ENCODE measurements at regions not wholly inside any gene's neighbourhood (a gene's known extent, or its start where the extent isn't known, plus 50 kb on each side); places are given as distances from the start of the nearest gene placed in this dataset.

DNA sequence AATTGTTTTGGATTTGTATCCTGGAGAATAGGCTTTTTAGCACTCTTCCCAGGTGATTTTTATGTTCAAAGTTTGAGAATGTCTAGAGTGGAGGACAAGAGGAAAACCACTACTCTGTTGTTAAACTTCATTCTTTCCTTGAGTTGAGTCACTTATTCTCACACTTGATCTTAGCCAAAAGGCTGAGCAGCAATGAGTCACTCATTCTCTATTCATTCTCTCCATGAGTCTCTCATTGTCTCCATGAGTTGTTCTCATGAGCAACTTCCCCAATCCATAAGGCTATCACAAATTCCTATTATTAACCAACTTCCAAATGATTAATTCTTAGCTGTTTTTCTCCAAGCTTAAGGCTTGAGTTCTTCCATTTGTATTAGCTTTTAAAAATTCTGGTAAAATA, 1393.3 kb downstream of the CDH8 start:
- TF ChIP-seq CTCF (IDR thresholded peaks at IDR 0.05): no peak
- no peak for TF ChIP-seq EP300 (IDR thresholded peaks at IDR 0.05)
- TF ChIP-seq POLR2A (IDR thresholded peaks at IDR 0.05): no peak

Data from ovary (tissue), 3 donors.